ENCODE measurements at regions not wholly inside any gene's neighbourhood (a gene's known extent, or its start where the extent isn't known, plus 50 kb on each side); places are given as distances from the start of the nearest gene placed in this dataset.

DNA sequence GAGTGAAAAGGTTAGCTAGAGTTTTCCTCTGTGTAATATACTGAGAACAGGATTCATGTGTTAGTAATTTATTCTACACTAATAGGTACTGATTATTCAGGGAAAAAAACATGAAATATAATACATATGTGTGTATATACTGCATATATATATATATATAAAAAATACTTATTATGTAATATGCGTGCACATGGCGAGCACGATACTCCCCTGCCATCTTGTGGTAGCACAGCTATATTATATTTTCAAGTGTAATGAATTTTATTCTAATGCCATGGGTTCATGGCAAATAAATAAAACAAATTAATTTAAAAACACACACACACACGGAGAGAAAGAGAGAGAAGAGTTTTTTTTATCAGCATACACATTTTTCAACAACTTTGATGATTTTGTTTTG lies 460.6 kb downstream of the KCNJ2 start:
- no peak overlapping the region for H3K9ac ChIP-seq (replicated peaks in 1 of 4; ENCODE audit: extremely low read depth in 1 of 4, low read depth in 3 of 4, low read length in 3 of 4)
- no peaks in the 10 kb centered on the region; the same call in 1 of the 2 replicates for H3K23me2 ChIP-seq (ENCODE audit: low read depth, low read length)
- H2AFZ ChIP-seq (ENCODE audit: low read length) = no peak overlapping the region
- FAIRE-seq (no peak), DNase-seq (ENCODE audit: low read depth in 1 of 2, low spot score in 2 of 2) (no peak)
- H2AK5ac ChIP-seq (ENCODE audit: low read depth, low read length) = no peak overlapping the region
- ChIA-PET CTCF (ENCODE audit: partially characterized antibody) (interaction anchor here (0.6 to 1.6 kb wide), 7 partner anchors 13 to 1105 kb away, joined by 3 to 5 read pairs (median 3); no protein-coding TSS in a partner anchor), POLR2A (ENCODE audit: partially characterized antibody) (no interaction called here)
- H3K27ac ChIP-seq (ENCODE audit: low read depth, low read length) = no peak overlapping the region
- no peaks in the 10 kb centered on the region for H3K36me3 ChIP-seq (ENCODE audit: control insufficient read depth in 2 of 4, insufficient read depth in 4 of 4, low read length in 3 of 4)
- H4K8ac ChIP-seq (ENCODE audit: extremely low read depth, insufficient read depth, low read length) = no peak overlapping the region
- no peak overlapping the region for H2BK5ac ChIP-seq (ENCODE audit: low read depth, low read length)
- H3K56ac ChIP-seq (replicated peaks; ENCODE audit: insufficient read length, low read depth, low read length) = no peak overlapping the region
- no peaks in the 10 kb centered on the region for H4K20me1 ChIP-seq (replicated peaks in 1 of 2; ENCODE audit: control insufficient read depth in 1 of 2, insufficient read depth in 2 of 2, low read length in 2 of 2)
- H2BK20ac ChIP-seq (ENCODE audit: low read length) = no peak overlapping the region
- no peaks in the 10 kb centered on the region for H3K79me2 ChIP-seq (ENCODE audit: control insufficient read depth in 1 of 2, insufficient read depth in 2 of 2, low read length in 2 of 2)
- no peak overlapping the region for H2BK120ac ChIP-seq (replicated peaks; ENCODE audit: low read depth, low read length)
- H3K9me3 ChIP-seq (ENCODE audit: insufficient read depth in 2 of 2, low read depth in 1 of 2, low read length in 1 of 2) = no peaks in the 10 kb centered on the region
- TF ChIP-seq RAD21 (IDR thresholded peaks at IDR 0.05 in 1 of 2, conservative IDR thresholded peaks at IDR 0.05 in 1 of 2; ENCODE audit: low read depth in 2 of 2, low read length in 2 of 2) (peak; percentile 29 to 36), SP2 (IDR thresholded peaks at IDR 0.05; ENCODE audit: low read length) (no peak)
- no peak overlapping the region for H3K4ac ChIP-seq (replicated peaks; ENCODE audit: insufficient read length, low read depth, low read length)
- H3K14ac ChIP-seq (ENCODE audit: insufficient read length) = no peak overlapping the region
- H3K18ac ChIP-seq (ENCODE audit: extremely low read depth, low read length) = no peak overlapping the region
- no peak overlapping the region for H2BK12ac ChIP-seq (ENCODE audit: low read depth, low read length)
- no peak overlapping the region for H3K23ac ChIP-seq (ENCODE audit: insufficient read length)
- H3K79me1 ChIP-seq (ENCODE audit: low read depth, low read length) = no peaks in the 10 kb centered on the region
- no peak overlapping the region for H4K5ac ChIP-seq (ENCODE audit: insufficient read length, low read depth, low read length)
- H2BK15ac ChIP-seq (ENCODE audit: low read length) = no peak overlapping the region
- no peak overlapping the region for H3K4me3 ChIP-seq (ENCODE audit: extremely low read depth in 1 of 4, insufficient read depth in 2 of 4, low read depth in 3 of 4, low read length in 4 of 4)
- no peak overlapping the region for H3K4me2 ChIP-seq (ENCODE audit: insufficient read depth in 1 of 2, low read depth in 2 of 2, low read length in 2 of 2)
- no peaks in the 10 kb centered on the region for H3K27me3 ChIP-seq (replicated peaks in 1 of 4; ENCODE audit: control insufficient read depth in 3 of 4, extremely low read depth in 1 of 4, insufficient read depth in 3 of 4, low read length in 3 of 4)
- 73% methylated on average over 4 of the region's 4 CpGs; no CpG with 5 or more reads in 1 of the 2 experiments for WGBS, 2 experiments (ENCODE audit: extremely low coverage in 1 of 2, insufficient coverage in 1 of 2, insufficient read length in 1 of 2, insufficient replicate concordance in 2 of 2, low coverage in 1 of 2, low lambda C conversion rate in 2 of 2, missing lambda C conversion rate in 1 of 2)
- no peak overlapping the region for H4K91ac ChIP-seq (replicated peaks; ENCODE audit: insufficient read length, low read length)
- H3K4me1 ChIP-seq (replicated peaks in 1 of 4; ENCODE audit: control insufficient read depth in 3 of 4, insufficient read depth in 4 of 4, low read length in 3 of 4) = no peaks in the 10 kb centered on the region
